SU-DHL-6 (cell line): ENCODE measurements at regions not wholly inside any gene's neighbourhood (a gene's known extent, or its start where the extent isn't known, plus 50 kb on each side); places are given as distances from the start of the nearest gene placed in this dataset.

Experiments
- H2AFZ ChIP-seq: fragments of 200-600 bp; sonication (generic); 2 replicates; pipeline ENCODE4 v1.6.1; 2014; ENCODE audit warnings: low read depth, mild to moderate bottlenecking, moderate library complexity, mixed read lengths, antibody characterized with exemption, low read length; ENCODE audit not compliant: severe bottlenecking
- H3F3A ChIP-seq: fragments of 200-600 bp; shearing (Covaris generic); 2 replicates; pipeline ENCODE4 v1.6.0; 2016; ENCODE audit warnings: antibody characterized with exemption, mild to moderate bottlenecking; ENCODE audit not compliant: insufficient read depth
- H3K27ac ChIP-seq: fragments of 200-600 bp; sonication (generic); 2 replicates; pipeline ENCODE4 v1.5.1; 2016; ENCODE audit warnings: low read depth, mild to moderate bottlenecking, low read length, moderate library complexity, mixed read lengths
- H3K27me3 ChIP-seq: fragments of 200-600 bp; sonication (generic), shearing (Covaris generic); 2 replicates; pipeline ENCODE4 v1.6.0; 2014; ENCODE audit warnings: mild to moderate bottlenecking, low read length
- H3K36me3 ChIP-seq: fragments of 200-600 bp; sonication (generic); 2 replicates; pipeline ENCODE4 v1.6.1; 2014; ENCODE audit warnings: mild to moderate bottlenecking, low read length, mixed read lengths
- H3K4me2 ChIP-seq: fragments of 300-600, 200-600 bp; shearing (Covaris generic), sonication (generic); 2 replicates; pipeline ENCODE4 v1.6.0; 2014; ENCODE audit warnings: low read length, low read depth, mild to moderate bottlenecking; ENCODE audit not compliant: poor library complexity, severe bottlenecking
- H3K4me3 ChIP-seq: fragments of 200-600 bp; sonication (generic); 2 replicates; pipeline ENCODE4 v1.5.1; 2014; ENCODE audit warnings: antibody characterized with exemption, low read length, mild to moderate bottlenecking, mixed read lengths; ENCODE audit not compliant: insufficient read depth, poor library complexity, severe bottlenecking
- H3K79me2 ChIP-seq: fragments of 200-600 bp; sonication (generic); 2 replicates; pipeline ENCODE4 v1.6.1; 2014; ENCODE audit warnings: mild to moderate bottlenecking, low read length, moderate library complexity; ENCODE audit not compliant: insufficient read depth
- H3K9ac ChIP-seq: fragments of 200-600 bp; sonication (generic); 2 replicates; pipeline ENCODE4 v1.7.0; 2014; ENCODE audit warnings: mild to moderate bottlenecking, low read length
- H3K9me2 ChIP-seq: fragments of 200-600 bp; sonication (generic); replicated peaks from 2 replicates; pipeline ENCODE4 v1.6.1; 2014; ENCODE audit warnings: low read length; ENCODE audit not compliant: insufficient read depth
- H3K9me3 ChIP-seq: fragments of 200-600 bp; sonication (generic); 2 replicates; pipeline ENCODE4 v1.6.1; 2014; ENCODE audit warnings: low read length, mixed read lengths; ENCODE audit not compliant: insufficient read depth
- H4K20me1 ChIP-seq: fragments of 200-600 bp; sonication (generic); 2 replicates; pipeline ENCODE4 v1.6.1; 2014; ENCODE audit warnings: low read depth, mild to moderate bottlenecking, antibody characterized with exemption, low read length, moderate library complexity, mixed read lengths
- CTCF ChIP-seq: fragments of 200-600 bp; sonication (generic); IDR thresholded peaks from one replicate; pipeline ENCODE4 v1.5.1; 2017; ENCODE audit warnings: antibody characterized with exemption, mild to moderate bottlenecking, low read length, moderate library complexity; ENCODE audit not compliant: insufficient read depth, poor library complexity, severe bottlenecking
- EZH2phosphoT487 ChIP-seq: fragments of 200-600 bp; sonication (generic), shearing (Covaris generic); conservative IDR thresholded peaks from 2 replicates; pipeline ENCODE4 v1.6.1; 2018; ENCODE audit warnings: mild to moderate bottlenecking, antibody characterized with exemption, low read length, moderate library complexity, mixed read lengths

GRCh38 chr2:192471982-192472381 lies 277.2 kb upstream of the TMEFF2 start:
- H2AFZ ChIP-seq = no peak overlapping the region
- no peaks in the 10 kb centered on the region for H3F3A ChIP-seq
- no peaks in the 10 kb centered on the region for H3K9me3 ChIP-seq
- no peak overlapping the region for H3K9ac ChIP-seq
- no peak overlapping the region for H3K27ac ChIP-seq
- no peaks in the 10 kb centered on the region for H4K20me1 ChIP-seq
- H3K4me3 ChIP-seq = no peak overlapping the region
- H3K27me3 ChIP-seq = no peaks in the 10 kb centered on the region
- no peaks in the 10 kb centered on the region for H3K36me3 ChIP-seq
- no peak overlapping the region for H3K4me2 ChIP-seq
- no peaks in the 10 kb centered on the region for H3K79me2 ChIP-seq
- TF ChIP-seq CTCF (no peak), EZH2phosphoT487 (no peak)
- H3K9me2 ChIP-seq = no peaks in the 10 kb centered on the region

GRCh38 chr2:192469612-192470011 lies 274.9 kb upstream of the TMEFF2 start:
- Histone ChIP-seq H3F3A (no peaks in the 10 kb centered on the region), H3K9me2 (no peaks in the 10 kb centered on the region), H3K79me2 (no peaks in the 10 kb centered on the region), H3K27ac (no peak overlapping the region), H4K20me1 (no peaks in the 10 kb centered on the region), H3K27me3 (no peaks in the 10 kb centered on the region), H3K9me3 (no peaks in the 10 kb centered on the region), H3K9ac (no peak overlapping the region), H3K4me3 (no peak overlapping the region), H3K36me3 (no peaks in the 10 kb centered on the region), H3K4me2 (no peak overlapping the region), H2AFZ (no peak overlapping the region)
- no peak for TF ChIP-seq EZH2phosphoT487
- TF ChIP-seq CTCF = no peak

GRCh38 chr2:192467953-192468660 lies 273.4 kb upstream of the TMEFF2 start:
- Histone ChIP-seq H3K36me3 (no peaks in the 10 kb centered on the region), H3K9me3 (no peaks in the 10 kb centered on the region), H3K4me2 (no peak overlapping the region), H3K27ac (no peak overlapping the region), H2AFZ (no peak overlapping the region), H4K20me1 (no peaks in the 10 kb centered on the region), H3K27me3 (no peaks in the 10 kb centered on the region), H3K79me2 (no peaks in the 10 kb centered on the region), H3K4me3 (no peak overlapping the region), H3K9me2 (no peaks in the 10 kb centered on the region; the same call in 1 of the 2 replicates), H3K9ac (no peak overlapping the region), H3F3A (no peaks in the 10 kb centered on the region)
- TF ChIP-seq EZH2phosphoT487 = no peak
- TF ChIP-seq CTCF = no peak
